DND-41 (cell line): ENCODE measurements at regions not wholly inside any gene's neighbourhood (a gene's known extent, or its start where the extent isn't known, plus 50 kb on each side); places are given as distances from the start of the nearest gene placed in this dataset.

Source experiments
- ATAC-seq: fragments of 200-7000 bp; cut with Tn5 transposase; 3 replicates; pipeline ENCODE4 v1.9.1; 2021; ENCODE audit warnings: low read depth; ENCODE audit not compliant: insufficient read depth
- DNase-seq: peaks from one replicate; pipeline ENCODE4 v3.0.0-alpha.2; 2020
- H2AFZ ChIP-seq: 2 replicates; pipeline ENCODE4 v1.6.0; 2012; ENCODE audit warnings: low read depth, low read length
- H3K27ac ChIP-seq: 2 replicates; pipeline ENCODE4 v1.5.1; 2012; ENCODE audit warnings: low read length, inconsistent platforms
- H3K27me3 ChIP-seq: fragments of 200-600 bp; sonication (generic); 2 replicates; pipeline ENCODE4 v1.6.0; 2012; ENCODE audit warnings: low read length, mild to moderate bottlenecking, inconsistent platforms; ENCODE audit not compliant: insufficient read depth, poor library complexity
- H3K36me3 ChIP-seq: 2 replicates; pipeline ENCODE4 v1.5.1; 2012; ENCODE audit warnings: low read length, inconsistent platforms; ENCODE audit not compliant: insufficient read depth
- H3K4me1 ChIP-seq: 2 replicates; pipeline ENCODE4 v1.5.1; 2012; ENCODE audit warnings: mild to moderate bottlenecking, low read length; ENCODE audit not compliant: insufficient read depth
- H3K4me2 ChIP-seq: 2 replicates; pipeline ENCODE4 v1.6.0; 2012; ENCODE audit warnings: mild to moderate bottlenecking, moderate library complexity, low read length, inconsistent platforms; ENCODE audit not compliant: insufficient read depth
- H3K4me3 ChIP-seq, 2 experiments: fragments of 200-600 bp in 1 of 2; shearing (Covaris generic) in 1 of 2; 2 replicates each; pipeline ENCODE4 v1.5.1; 2012 to 2016; ENCODE audit warnings: inconsistent platforms in 2 of 2, low read length in 2 of 2, mild to moderate bottlenecking in 2 of 2, low read depth in 1 of 2, moderate library complexity in 1 of 2
- H3K79me2 ChIP-seq: 2 replicates; pipeline ENCODE4 v1.6.0; 2012; ENCODE audit warnings: low read length, inconsistent platforms; ENCODE audit not compliant: insufficient read depth
- H3K9ac ChIP-seq: 2 replicates; pipeline ENCODE4 v1.6.0; 2012; ENCODE audit warnings: low read depth, mild to moderate bottlenecking, inconsistent platforms, low read length, moderate library complexity
- H3K9me3 ChIP-seq: 2 replicates; pipeline ENCODE4 v1.5.1; 2012; ENCODE audit warnings: low read length, moderate library complexity, mild to moderate bottlenecking, inconsistent platforms; ENCODE audit not compliant: insufficient read depth, severe bottlenecking
- H4K20me1 ChIP-seq: 2 replicates; pipeline ENCODE4 v1.6.0; 2012; ENCODE audit warnings: low read length; ENCODE audit not compliant: insufficient read depth
- EZH2 ChIP-seq: IDR thresholded peaks from 3 replicates; pipeline ENCODE4 v1.6.1; 2012; ENCODE audit warnings: borderline replicate concordance, low read depth, mild to moderate bottlenecking, moderate library complexity, low read length, inconsistent platforms; ENCODE audit not compliant: severe bottlenecking
- TF ChIP-seq, protein P1 (sequence below): IDR thresholded peaks from 2 replicates; pipeline ENCODE4 v1.5.1; 2012; ENCODE audit warnings: borderline replicate concordance, low read length, moderate library complexity, mild to moderate bottlenecking; ENCODE audit not compliant: poor library complexity, severe bottlenecking; ENCODE audit errors: extremely low read depth

DNA sequence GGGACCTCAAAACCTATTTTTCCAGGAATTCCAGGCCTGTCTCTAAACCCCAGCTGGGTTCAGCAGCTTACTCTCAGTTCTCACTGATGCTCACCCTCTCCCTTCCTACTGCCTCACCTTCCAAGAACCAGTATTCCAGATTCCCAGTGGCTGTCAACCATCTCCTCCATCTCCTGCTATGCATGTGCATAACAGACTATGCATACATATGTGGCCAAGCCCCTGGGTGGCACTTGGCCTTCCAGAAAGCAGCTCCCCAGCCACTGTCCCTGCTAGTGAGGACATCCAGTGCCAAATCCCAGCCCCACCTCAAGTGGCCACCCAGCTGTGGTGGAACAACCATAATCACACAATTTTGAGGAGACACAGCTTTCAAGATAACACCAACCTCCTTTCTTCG, 475.7 kb upstream of the PKN2 start:
- H3K4me3 ChIP-seq, result no peak overlapping the region
- H3K4me1 ChIP-seq, result no peaks in the 10 kb centered on the region
- no peak overlapping the region for H3K4me2 ChIP-seq
- H3K27ac ChIP-seq, result no peak overlapping the region
- H3K79me2 ChIP-seq, result no peaks in the 10 kb centered on the region
- DNase-seq, result no peak
- no peaks in the 10 kb centered on the region for H3K36me3 ChIP-seq
- no peaks in the 10 kb centered on the region for H3K9me3 ChIP-seq
- no peak overlapping the region for H2AFZ ChIP-seq
- H3K27me3 ChIP-seq, result no peaks in the 10 kb centered on the region
- ATAC-seq, result no peak
- TF ChIP-seq EZH2, result no peak
- TF ChIP-seq, protein P1, sequence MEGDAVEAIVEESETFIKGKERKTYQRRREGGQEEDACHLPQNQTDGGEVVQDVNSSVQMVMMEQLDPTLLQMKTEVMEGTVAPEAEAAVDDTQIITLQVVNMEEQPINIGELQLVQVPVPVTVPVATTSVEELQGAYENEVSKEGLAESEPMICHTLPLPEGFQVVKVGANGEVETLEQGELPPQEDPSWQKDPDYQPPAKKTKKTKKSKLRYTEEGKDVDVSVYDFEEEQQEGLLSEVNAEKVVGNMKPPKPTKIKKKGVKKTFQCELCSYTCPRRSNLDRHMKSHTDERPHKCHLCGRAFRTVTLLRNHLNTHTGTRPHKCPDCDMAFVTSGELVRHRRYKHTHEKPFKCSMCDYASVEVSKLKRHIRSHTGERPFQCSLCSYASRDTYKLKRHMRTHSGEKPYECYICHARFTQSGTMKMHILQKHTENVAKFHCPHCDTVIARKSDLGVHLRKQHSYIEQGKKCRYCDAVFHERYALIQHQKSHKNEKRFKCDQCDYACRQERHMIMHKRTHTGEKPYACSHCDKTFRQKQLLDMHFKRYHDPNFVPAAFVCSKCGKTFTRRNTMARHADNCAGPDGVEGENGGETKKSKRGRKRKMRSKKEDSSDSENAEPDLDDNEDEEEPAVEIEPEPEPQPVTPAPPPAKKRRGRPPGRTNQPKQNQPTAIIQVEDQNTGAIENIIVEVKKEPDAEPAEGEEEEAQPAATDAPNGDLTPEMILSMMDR, result no peak
- no peak overlapping the region for H3K9ac ChIP-seq
- H4K20me1 ChIP-seq, result no peaks in the 10 kb centered on the region

DNA sequence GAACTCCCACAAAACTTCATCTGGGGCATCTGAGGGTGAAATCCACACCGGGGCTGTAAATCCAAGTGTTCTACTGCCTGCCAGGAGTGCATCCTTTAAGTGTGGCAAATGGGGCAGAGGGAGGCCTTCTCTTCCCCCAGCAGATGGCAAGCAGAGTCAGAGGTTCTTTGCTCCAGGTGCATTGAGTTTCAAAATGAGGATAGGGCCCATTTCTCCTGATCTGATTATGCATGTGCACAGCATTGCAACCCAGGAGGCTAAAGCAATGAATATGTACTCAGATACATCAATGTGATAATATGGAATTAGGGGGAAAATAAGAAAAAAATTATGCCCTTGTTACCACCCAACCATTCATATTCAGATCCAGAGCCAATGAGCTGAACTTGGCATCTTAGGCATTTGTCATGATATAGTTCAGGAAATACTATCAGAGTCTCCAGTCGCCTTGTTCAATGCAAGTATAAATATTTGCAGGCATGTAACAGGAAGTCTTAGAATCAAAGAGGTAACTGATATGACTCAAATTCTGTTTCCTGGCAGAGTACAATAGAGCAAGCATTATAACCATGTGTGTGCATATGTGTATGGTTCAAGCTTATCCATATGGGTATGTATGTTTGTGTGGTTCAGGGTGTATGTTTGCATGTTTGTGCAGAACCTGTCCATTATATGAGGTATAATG, 473.8 kb upstream of the PKN2 start:
- TF ChIP-seq EZH2, result no peak

DNA sequence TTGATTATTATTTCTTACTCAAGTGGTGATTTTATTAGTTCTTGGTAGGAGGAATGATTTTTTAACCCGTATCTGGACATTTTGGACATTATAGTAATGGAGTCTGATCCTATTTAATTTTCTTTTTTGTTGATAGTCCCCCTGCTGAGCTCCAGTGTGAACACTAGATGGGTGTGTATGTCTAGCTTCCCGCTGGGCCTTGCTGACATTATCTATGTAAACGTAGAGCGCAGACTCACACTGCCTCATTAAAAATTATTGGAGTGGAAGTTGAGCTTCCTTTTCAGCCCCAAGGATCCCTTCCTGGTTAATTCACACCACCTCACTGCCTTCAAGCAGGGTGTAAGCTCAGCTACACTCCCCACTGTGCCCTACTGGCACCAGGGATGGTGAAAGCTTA, 467.6 kb upstream of the PKN2 start:
- Histone ChIP-seq H3K4me2 (no peak overlapping the region), H3K79me2 (no peaks in the 10 kb centered on the region), H3K4me3 (no peak overlapping the region), H3K36me3 (no peaks in the 10 kb centered on the region), H3K9me3 (no peaks in the 10 kb centered on the region), H3K27me3 (peaks cover 12% of the 10 kb centered on the region), H4K20me1 (no peaks in the 10 kb centered on the region), H3K27ac (no peak overlapping the region), H2AFZ (no peak overlapping the region), H3K9ac (no peak overlapping the region), H3K4me1 (no peaks in the 10 kb centered on the region)
- no peak for DNase-seq
- TF ChIP-seq, protein P1, result no peak
- no peak for TF ChIP-seq EZH2
- ATAC-seq, result no peak

More for the DNA sequence above, 473.8 kb upstream of the PKN2 start:
- H3K9ac ChIP-seq, result no peak overlapping the region
- no peak overlapping the region for H3K4me2 ChIP-seq
- no peaks in the 10 kb centered on the region for H3K4me1 ChIP-seq
- no peaks in the 10 kb centered on the region for H4K20me1 ChIP-seq
- no peaks in the 10 kb centered on the region for H3K36me3 ChIP-seq
- ATAC-seq (no peak), DNase-seq (no peak)
- no peaks in the 10 kb centered on the region for H3K79me2 ChIP-seq
- peaks cover 3% of the 10 kb centered on the region for H3K27me3 ChIP-seq
- H3K27ac ChIP-seq, result no peak overlapping the region
- no peak overlapping the region for H2AFZ ChIP-seq
- H3K9me3 ChIP-seq, result no peaks in the 10 kb centered on the region
- H3K4me3 ChIP-seq, result no peak overlapping the region

DNA sequence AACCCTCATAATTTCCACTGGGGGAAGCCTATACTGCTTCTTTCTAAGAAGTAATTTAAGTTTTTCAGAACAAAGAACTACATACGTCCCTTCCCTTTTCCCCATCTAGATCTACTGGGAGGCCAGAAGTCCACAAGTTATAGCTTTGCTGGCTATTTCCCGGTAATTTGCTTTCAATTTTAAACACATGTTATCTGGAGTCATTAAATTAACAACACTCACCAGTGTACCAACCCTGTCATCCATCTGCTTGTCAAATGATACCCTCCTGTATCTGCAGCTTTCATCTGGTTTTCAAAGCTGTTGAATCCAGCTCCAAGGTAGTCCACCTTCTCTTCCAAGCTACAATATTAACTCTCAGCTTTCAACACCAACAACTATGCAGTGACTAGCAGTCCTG, 466.7 kb upstream of the PKN2 start:
- H3K79me2 ChIP-seq, result no peaks in the 10 kb centered on the region
- no peak overlapping the region for H3K9ac ChIP-seq
- H3K27ac ChIP-seq, result no peak overlapping the region
- DNase-seq (no peak), ATAC-seq (no peak)
- no peaks in the 10 kb centered on the region for H4K20me1 ChIP-seq
- TF ChIP-seq, protein P1, result no peak
- H3K4me2 ChIP-seq, result no peak overlapping the region
- no peak overlapping the region for H3K4me3 ChIP-seq
- H3K27me3 ChIP-seq, result peaks cover 12% of the 10 kb centered on the region
- H2AFZ ChIP-seq, result no peak overlapping the region
- H3K4me1 ChIP-seq, result no peaks in the 10 kb centered on the region
- H3K36me3 ChIP-seq, result no peaks in the 10 kb centered on the region
- H3K9me3 ChIP-seq, result no peaks in the 10 kb centered on the region
